ENCODE measurements at regions not wholly inside any gene's neighbourhood (a gene's known extent, or its start where the extent isn't known, plus 50 kb on each side); places are given as distances from the start of the nearest gene placed in this dataset.
"Not testable (repeated sequence)": the region's sequence is repeated elsewhere in the genome, so short reads cannot be mapped to it uniquely, and the experiment has no call there.

GRCh38 chr6:9233686-9234085 lies 798.3 kb upstream of the SLC35B3 start:
- no peak for DNase-seq

- DNase-seq: peak; percentile 1 to 66
Measured at GRCh38 chr6:9233226-9233625, 797.9 kb upstream of the SLC35B3 start.

- no peak for DNase-seq
Measured at GRCh38 chr6:9225441-9225871, 790.1 kb upstream of the SLC35B3 start.

- no peak for DNase-seq
Measured at GRCh38 chr6:9224539-9224938, 789.2 kb upstream of the SLC35B3 start.

- DNase-seq: not testable (repeated sequence)
Measured at GRCh38 chr6:9213717-9214116, 778.4 kb upstream of the SLC35B3 start.

- no peak for DNase-seq
Measured at GRCh38 chr6:9208966-9209365, 773.6 kb upstream of the SLC35B3 start.

GRCh38 chr6:9205645-9206044 lies 770.3 kb upstream of the SLC35B3 start:
- DNase-seq: no peak

- DNase-seq: no peak
Measured at GRCh38 chr6:9204171-9204570, 768.8 kb upstream of the SLC35B3 start.

GRCh38 chr6:9200712-9201111 lies 765.4 kb upstream of the SLC35B3 start:
- DNase-seq: no peak

GRCh38 chr6:9197726-9198125 lies 762.4 kb upstream of the SLC35B3 start:
- DNase-seq: no peak

GRCh38 chr6:9195322-9195721 lies 760.0 kb upstream of the SLC35B3 start:
- no peak for DNase-seq

GRCh38 chr6:9192405-9192909 lies 757.1 kb upstream of the SLC35B3 start:
- DNase-seq: no peak

GRCh38 chr6:9186148-9186547 lies 750.8 kb upstream of the SLC35B3 start:
- DNase-seq: no peak

GRCh38 chr6:9178071-9178470 lies 742.7 kb upstream of the SLC35B3 start:
- DNase-seq: no peak

- no peak for DNase-seq
Measured at GRCh38 chr6:9173229-9173628, 737.9 kb upstream of the SLC35B3 start.

- DNase-seq: no peak
Measured at GRCh38 chr6:9172096-9172495, 736.8 kb upstream of the SLC35B3 start.

GRCh38 chr6:9168669-9169068 lies 733.3 kb upstream of the SLC35B3 start:
- DNase-seq: no peak

GRCh38 chr6:9161731-9162130 lies 726.4 kb upstream of the SLC35B3 start:
- DNase-seq: no peak

- no peak for DNase-seq
Measured at GRCh38 chr6:9159051-9159450, 723.7 kb upstream of the SLC35B3 start.

GRCh38 chr6:9155836-9156235 lies 720.5 kb upstream of the SLC35B3 start:
- no peak for DNase-seq

- no peak for DNase-seq
Measured at GRCh38 chr6:9143140-9143539, 707.8 kb upstream of the SLC35B3 start.

GRCh38 chr6:9140951-9141460 lies 705.7 kb upstream of the SLC35B3 start:
- DNase-seq: no peak

GRCh38 chr6:9140172-9140571 lies 704.8 kb upstream of the SLC35B3 start:
- DNase-seq: peak; percentile 28 to 65

- no peak for DNase-seq
Measured at GRCh38 chr6:9139746-9140145, 704.4 kb upstream of the SLC35B3 start.

- no peak for DNase-seq
Measured at GRCh38 chr6:9138936-9139335, 703.6 kb upstream of the SLC35B3 start.
